ENCODE measurements at regions not wholly inside any gene's neighbourhood (a gene's known extent, or its start where the extent isn't known, plus 50 kb on each side); places are given as distances from the start of the nearest gene placed in this dataset.

- Histone ChIP-seq H3K9me3 (ENCODE audit: control insufficient read depth, insufficient read depth, low read depth, low read length) (no peaks in the 10 kb centered on the region), H3K36me3 (ENCODE audit: control insufficient read depth, insufficient read depth, low read length) (no peaks in the 10 kb centered on the region), H3K27me3 (ENCODE audit: control insufficient read depth, insufficient read depth, low read length) (no peaks in the 10 kb centered on the region), H3K4me3 (ENCODE audit: low read depth in 2 of 2, low read length in 2 of 2) (no peak overlapping the region), H3K27ac (ENCODE audit: low read length) (no peak overlapping the region), H3K4me1 (ENCODE audit: control insufficient read depth, insufficient read depth, low read length) (no peaks in the 10 kb centered on the region)
- no TSS peak for BruUV-seq (replicated peaks)
- in situ Hi-C loops (cut with HindIII; ENCODE audit: low pct_unique_long_range_greater_than_20kb, low sequenced_read_pairs) (no loop called here), intact Hi-C loops (cut with micrococcal nuclease; ENCODE audit: unreplicated experiment) (no loop called here)
- no peak for ATAC-seq
- TF ChIP-seq TCF7L2 (IDR thresholded peaks at IDR 0.05; ENCODE audit: low read depth, low read length): no peak
- TF ChIP-seq CTCF (IDR thresholded peaks at IDR 0.05): no peak
- TF ChIP-seq POLR2AphosphoS5 (IDR thresholded peaks at IDR 0.05; ENCODE audit: low read depth, low read length): no peak
- TF ChIP-seq REST (IDR thresholded peaks at IDR 0.05; ENCODE audit: insufficient read depth in 1 of 2, low read depth in 2 of 2, low read length in 1 of 2): no peak
- no peak for TF ChIP-seq SIN3A (IDR thresholded peaks at IDR 0.05; ENCODE audit: borderline replicate concordance, insufficient read depth, low read depth, low read length)
- no peak for DNase-seq (ENCODE audit: low read depth, low spot score)
- POLR2A ChIA-PET: interaction anchor here (0.5 kb wide), 1 partner anchor 20 kb away, joined by 4 read pairs; no protein-coding TSS in a partner anchor
- CTCF ChIA-PET: no interaction called here
These were observed 159.8 kb upstream of the JADE1 start for GRCh38 chr4:128649575-128650205.

- Histone ChIP-seq H3K27ac (ENCODE audit: low read length) (no peak overlapping the region), H3K9me3 (ENCODE audit: control insufficient read depth, insufficient read depth, low read depth, low read length) (no peaks in the 10 kb centered on the region), H3K4me3 (ENCODE audit: low read depth in 2 of 2, low read length in 2 of 2) (no peak overlapping the region), H3K4me1 (ENCODE audit: control insufficient read depth, insufficient read depth, low read length) (no peaks in the 10 kb centered on the region), H3K36me3 (ENCODE audit: control insufficient read depth, insufficient read depth, low read length) (no peaks in the 10 kb centered on the region), H3K27me3 (ENCODE audit: control insufficient read depth, insufficient read depth, low read length) (no peaks in the 10 kb centered on the region)
- no peak for TF ChIP-seq CTCF (IDR thresholded peaks at IDR 0.05)
- no peak for TF ChIP-seq TCF7L2 (IDR thresholded peaks at IDR 0.05; ENCODE audit: low read depth, low read length)
- no peak for TF ChIP-seq REST (IDR thresholded peaks at IDR 0.05; ENCODE audit: insufficient read depth in 1 of 2, low read depth in 2 of 2, low read length in 1 of 2)
- TF ChIP-seq POLR2AphosphoS5 (IDR thresholded peaks at IDR 0.05; ENCODE audit: low read depth, low read length): no peak
- TF ChIP-seq SIN3A (IDR thresholded peaks at IDR 0.05; ENCODE audit: borderline replicate concordance, insufficient read depth, low read depth, low read length): no peak
- intact Hi-C loops (cut with micrococcal nuclease; ENCODE audit: unreplicated experiment): no loop called here
- in situ Hi-C loops (cut with HindIII; ENCODE audit: low pct_unique_long_range_greater_than_20kb, low sequenced_read_pairs): no loop called here
- BruUV-seq (replicated peaks): no TSS peak
- ChIA-PET CTCF (no interaction called here), POLR2A (interaction anchor here (0.5 kb wide), 1 partner anchor 20 kb away, joined by 4 read pairs; no protein-coding TSS in a partner anchor)
- ATAC-seq: no peak
- no peak for DNase-seq (ENCODE audit: low read depth, low spot score)
These were observed 160.3 kb upstream of the JADE1 start for GRCh38 chr4:128649161-128649560.
